DOHH2 (cell line): ENCODE measurements at regions not wholly inside any gene's neighbourhood (a gene's known extent, or its start where the extent isn't known, plus 50 kb on each side); places are given as distances from the start of the nearest gene placed in this dataset.

Experiments
- CTCF ChIP-seq: fragments of 200-600 bp; sonication (generic); IDR thresholded peaks from one replicate; pipeline ENCODE4 v1.5.1; 2014; ENCODE audit warnings: antibody characterized with exemption, mild to moderate bottlenecking, low read depth, low read length; ENCODE audit not compliant: poor library complexity, severe bottlenecking
- EZH2phosphoT487 ChIP-seq: fragments of 200-600 bp; sonication (generic); IDR thresholded peaks from 2 replicates; pipeline ENCODE4 v1.6.1; 2017; ENCODE audit warnings: borderline replicate concordance, mild to moderate bottlenecking, antibody characterized with exemption, low read length, moderate library complexity, mixed read lengths

GRCh38 chr4:71204056-71204455 lies 134.8 kb upstream of the SLC4A4 start:
- TF ChIP-seq CTCF (no peak), EZH2phosphoT487 (no peak)
